DND-41 (cell line): ENCODE measurements at regions not wholly inside any gene's neighbourhood (a gene's known extent, or its start where the extent isn't known, plus 50 kb on each side); places are given as distances from the start of the nearest gene placed in this dataset.
"Not testable (repeated sequence)": the region's sequence is repeated elsewhere in the genome, so short reads cannot be mapped to it uniquely, and the experiment has no call there.

ENCODE experiments used
- ATAC-seq: fragments of 200-7000 bp; cut with Tn5 transposase; 3 replicates; pipeline ENCODE4 v1.9.1; 2021; ENCODE audit warnings: low read depth; ENCODE audit not compliant: insufficient read depth
- DNase-seq: peaks from one replicate; pipeline ENCODE4 v3.0.0-alpha.2; 2020
- H2AFZ ChIP-seq: 2 replicates; pipeline ENCODE4 v1.6.0; 2012; ENCODE audit warnings: low read depth, low read length
- H3K27ac ChIP-seq: 2 replicates; pipeline ENCODE4 v1.5.1; 2012; ENCODE audit warnings: low read length, inconsistent platforms
- H3K27me3 ChIP-seq: fragments of 200-600 bp; sonication (generic); 2 replicates; pipeline ENCODE4 v1.6.0; 2012; ENCODE audit warnings: low read length, mild to moderate bottlenecking, inconsistent platforms; ENCODE audit not compliant: insufficient read depth, poor library complexity
- H3K36me3 ChIP-seq: 2 replicates; pipeline ENCODE4 v1.5.1; 2012; ENCODE audit warnings: low read length, inconsistent platforms; ENCODE audit not compliant: insufficient read depth
- H3K4me1 ChIP-seq: 2 replicates; pipeline ENCODE4 v1.5.1; 2012; ENCODE audit warnings: mild to moderate bottlenecking, low read length; ENCODE audit not compliant: insufficient read depth
- H3K4me2 ChIP-seq: 2 replicates; pipeline ENCODE4 v1.6.0; 2012; ENCODE audit warnings: mild to moderate bottlenecking, moderate library complexity, low read length, inconsistent platforms; ENCODE audit not compliant: insufficient read depth
- H3K4me3 ChIP-seq, 2 experiments: fragments of 200-600 bp in 1 of 2; shearing (Covaris generic) in 1 of 2; 2 replicates each; pipeline ENCODE4 v1.5.1; 2012 to 2016; ENCODE audit warnings: inconsistent platforms in 2 of 2, low read length in 2 of 2, mild to moderate bottlenecking in 2 of 2, low read depth in 1 of 2, moderate library complexity in 1 of 2
- H3K79me2 ChIP-seq: 2 replicates; pipeline ENCODE4 v1.6.0; 2012; ENCODE audit warnings: low read length, inconsistent platforms; ENCODE audit not compliant: insufficient read depth
- H3K9ac ChIP-seq: 2 replicates; pipeline ENCODE4 v1.6.0; 2012; ENCODE audit warnings: low read depth, mild to moderate bottlenecking, inconsistent platforms, low read length, moderate library complexity
- H3K9me3 ChIP-seq: 2 replicates; pipeline ENCODE4 v1.5.1; 2012; ENCODE audit warnings: low read length, moderate library complexity, mild to moderate bottlenecking, inconsistent platforms; ENCODE audit not compliant: insufficient read depth, severe bottlenecking
- H4K20me1 ChIP-seq: 2 replicates; pipeline ENCODE4 v1.6.0; 2012; ENCODE audit warnings: low read length; ENCODE audit not compliant: insufficient read depth
- EZH2 ChIP-seq: IDR thresholded peaks from 3 replicates; pipeline ENCODE4 v1.6.1; 2012; ENCODE audit warnings: borderline replicate concordance, low read depth, mild to moderate bottlenecking, moderate library complexity, low read length, inconsistent platforms; ENCODE audit not compliant: severe bottlenecking
- TF ChIP-seq, protein P1 (sequence below): IDR thresholded peaks from 2 replicates; pipeline ENCODE4 v1.5.1; 2012; ENCODE audit warnings: borderline replicate concordance, low read length, moderate library complexity, mild to moderate bottlenecking; ENCODE audit not compliant: poor library complexity, severe bottlenecking; ENCODE audit errors: extremely low read depth

GRCh38 chr4:177191586-177191985, 118.1 kb upstream of the NEIL3 start:
- no peak overlapping the region for H2AFZ ChIP-seq

DNA sequence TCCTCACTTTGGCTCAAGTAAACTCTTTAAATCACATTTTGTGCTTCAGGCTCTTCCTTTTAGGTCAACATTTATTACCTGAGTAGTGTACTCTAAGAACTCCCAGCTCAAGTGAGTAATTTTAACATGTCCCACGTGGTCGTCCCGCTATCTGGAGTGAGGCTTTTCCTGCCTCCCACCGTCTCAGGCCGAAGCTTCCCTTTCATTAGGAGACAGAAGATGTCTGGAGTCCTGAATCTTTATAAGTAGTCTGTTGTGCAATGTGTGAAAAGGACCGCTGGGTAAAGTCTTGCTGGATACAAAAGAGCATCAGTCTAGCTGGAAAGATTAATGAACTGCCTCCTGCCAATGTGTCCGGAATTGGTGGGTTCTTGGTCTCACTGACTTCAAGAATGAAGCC, 117.7 kb upstream of the NEIL3 start:
- Histone ChIP-seq H3K4me3 (no peak overlapping the region), H3K36me3 (peaks cover 52% of the 10 kb centered on the region), H4K20me1 (peaks cover 5% of the 10 kb centered on the region; the same call in 1 of the 2 replicates), H3K9ac (no peak overlapping the region), H3K4me1 (0 out of 2 replicates have a peak, but pooled peaks cover 3% of the 10 kb centered on the region), H2AFZ (no peak overlapping the region), H3K9me3 (no peaks in the 10 kb centered on the region), H3K27me3 (no peaks in the 10 kb centered on the region), H3K27ac (no peak overlapping the region; the same call in 1 of the 2 replicates), H3K79me2 (peaks cover 80% of the 10 kb centered on the region), H3K4me2 (no peak overlapping the region)
- TF ChIP-seq, protein P1, sequence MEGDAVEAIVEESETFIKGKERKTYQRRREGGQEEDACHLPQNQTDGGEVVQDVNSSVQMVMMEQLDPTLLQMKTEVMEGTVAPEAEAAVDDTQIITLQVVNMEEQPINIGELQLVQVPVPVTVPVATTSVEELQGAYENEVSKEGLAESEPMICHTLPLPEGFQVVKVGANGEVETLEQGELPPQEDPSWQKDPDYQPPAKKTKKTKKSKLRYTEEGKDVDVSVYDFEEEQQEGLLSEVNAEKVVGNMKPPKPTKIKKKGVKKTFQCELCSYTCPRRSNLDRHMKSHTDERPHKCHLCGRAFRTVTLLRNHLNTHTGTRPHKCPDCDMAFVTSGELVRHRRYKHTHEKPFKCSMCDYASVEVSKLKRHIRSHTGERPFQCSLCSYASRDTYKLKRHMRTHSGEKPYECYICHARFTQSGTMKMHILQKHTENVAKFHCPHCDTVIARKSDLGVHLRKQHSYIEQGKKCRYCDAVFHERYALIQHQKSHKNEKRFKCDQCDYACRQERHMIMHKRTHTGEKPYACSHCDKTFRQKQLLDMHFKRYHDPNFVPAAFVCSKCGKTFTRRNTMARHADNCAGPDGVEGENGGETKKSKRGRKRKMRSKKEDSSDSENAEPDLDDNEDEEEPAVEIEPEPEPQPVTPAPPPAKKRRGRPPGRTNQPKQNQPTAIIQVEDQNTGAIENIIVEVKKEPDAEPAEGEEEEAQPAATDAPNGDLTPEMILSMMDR: no peak
- no peak for TF ChIP-seq EZH2
- DNase-seq (no peak), ATAC-seq (0 out of 3 replicates have a peak, but pooled peaks have one; percentile 3)

More at GRCh38 chr4:177191586-177191985, 118.1 kb upstream of the NEIL3 start:
- H3K36me3 ChIP-seq: peaks cover 52% of the 10 kb centered on the region
- 0 out of 2 replicates have a peak, but pooled peaks cover 3% of the 10 kb centered on the region for H3K4me1 ChIP-seq
- TF ChIP-seq, protein P1: no peak
- H3K27me3 ChIP-seq: no peaks in the 10 kb centered on the region
- H3K4me3 ChIP-seq: no peak overlapping the region
- H3K9ac ChIP-seq: no peak overlapping the region
- H3K9me3 ChIP-seq: no peaks in the 10 kb centered on the region
- no peak overlapping the region for H3K4me2 ChIP-seq
- H3K79me2 ChIP-seq: peaks cover 80% of the 10 kb centered on the region
- peaks cover 5% of the 10 kb centered on the region; the same call in 1 of the 2 replicates for H4K20me1 ChIP-seq
- DNase-seq: no peak
- H3K27ac ChIP-seq: no peak overlapping the region
- peak; percentile 18; the same call in 1 of the 3 replicates for ATAC-seq

- H3K4me2 ChIP-seq, H3K4me3 ChIP-seq, H3K27ac ChIP-seq, H3K27me3 ChIP-seq, H3K9ac ChIP-seq, ATAC-seq, H4K20me1 ChIP-seq, H3K4me1 ChIP-seq, H2AFZ ChIP-seq, H3K9me3 ChIP-seq: not testable (repeated sequence)
- peaks cover 50% of the 10 kb centered on the region for H3K36me3 ChIP-seq
- peaks cover 80% of the 10 kb centered on the region for H3K79me2 ChIP-seq
- peak; percentile 20 for DNase-seq
These were observed 116.5 kb upstream of the NEIL3 start for GRCh38 chr4:177193024-177193715.

- Histone ChIP-seq H3K4me3 (no peak overlapping the region), H3K4me2 (no peak overlapping the region), H3K79me2 (peaks cover 79% of the 10 kb centered on the region), H3K36me3 (peaks cover 61% of the 10 kb centered on the region), H2AFZ (no peak overlapping the region), H3K9me3 (no peaks in the 10 kb centered on the region), H3K27ac (no peak overlapping the region), H4K20me1 (peaks cover 8% of the 10 kb centered on the region; the same call in 1 of the 2 replicates), H3K9ac (no peak overlapping the region), H3K27me3 (no peaks in the 10 kb centered on the region), H3K4me1 (0 out of 2 replicates have a peak, but pooled peaks cover 3% of the 10 kb centered on the region)
- DNase-seq: no peak
- no peak for ATAC-seq
- no peak for TF ChIP-seq EZH2
These were observed 114.8 kb upstream of the NEIL3 start for GRCh38 chr4:177194906-177195305.
